HG02763 (cell line): ENCODE measurements at regions not wholly inside any gene's neighbourhood (a gene's known extent, or its start where the extent isn't known, plus 50 kb on each side); places are given as distances from the start of the nearest gene placed in this dataset.

Experiments used
- ATAC-seq: cut with Tn5 transposase; IDR thresholded peaks from one replicate; pipeline ENCODE4 v1.9.1; 2021; ENCODE audit warnings: mild to moderate bottlenecking, moderate library complexity; ENCODE audit not compliant: unreplicated experiment

GRCh38 chr17:79478841-79479240 is 132.0 kb downstream of the RBFOX3 start:
- ATAC-seq: no peak

- ATAC-seq: no peak
Observed at GRCh38 chr17:79478051-79478461, 132.8 kb downstream of the RBFOX3 start.

DNA sequence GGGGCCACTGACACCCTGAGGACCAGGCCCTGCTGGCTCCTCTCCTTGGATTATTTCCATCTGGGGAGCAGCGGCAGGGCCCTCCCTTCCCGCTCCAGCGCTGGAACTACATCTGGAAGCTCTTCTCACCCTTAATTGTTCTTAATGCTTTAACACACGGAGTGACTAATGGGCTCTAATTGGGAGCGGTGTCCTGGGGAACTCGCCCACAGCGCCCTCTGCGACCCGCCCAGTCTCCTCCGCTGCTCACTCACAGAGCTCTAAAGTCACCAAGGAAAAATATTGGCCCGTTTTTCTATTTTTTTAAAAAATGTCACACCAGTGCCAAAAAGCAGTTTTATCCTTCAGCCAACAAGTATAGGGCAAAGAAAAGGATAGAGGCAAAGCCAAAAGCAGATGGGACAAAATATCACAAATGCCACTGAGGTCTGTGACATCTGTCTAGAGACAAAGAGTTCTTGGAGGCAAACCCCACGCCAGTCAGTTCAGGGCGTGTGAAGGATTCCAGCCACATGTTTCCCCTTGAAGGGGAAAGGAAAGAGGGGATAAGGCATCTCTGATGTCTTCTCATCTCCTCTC is 134.7 kb downstream of the RBFOX3 start:
- no peak for ATAC-seq

DNA sequence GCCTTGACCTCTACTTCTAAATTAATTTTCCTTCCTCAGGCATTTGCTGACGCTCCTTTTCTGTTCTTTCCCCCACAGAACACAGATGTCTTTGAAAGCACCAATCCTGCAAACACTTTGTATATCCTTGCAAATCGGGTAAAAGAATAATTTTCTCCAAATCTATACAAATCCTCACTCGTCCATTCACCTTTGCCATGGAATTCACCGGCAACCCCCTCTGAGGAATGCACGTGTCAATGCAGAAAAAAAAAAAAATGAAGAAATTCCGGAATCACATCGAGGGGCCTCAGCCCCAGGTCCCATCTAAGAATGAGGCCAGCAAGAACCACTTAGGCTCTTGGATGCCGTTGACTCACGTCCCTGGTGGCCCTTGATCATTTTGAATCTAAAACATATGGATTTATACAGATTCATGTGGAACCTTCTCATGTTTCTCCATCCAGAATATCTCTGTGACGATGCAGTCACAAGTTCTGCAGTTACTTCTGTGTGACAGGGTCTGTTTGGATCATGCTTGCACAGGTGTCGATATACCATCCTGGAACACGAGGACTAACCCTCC is 136.9 kb downstream of the RBFOX3 start:
- ATAC-seq: no peak

- ATAC-seq: no peak
Observed at GRCh38 chr17:79473111-79473875, 137.6 kb downstream of the RBFOX3 start.

DNA sequence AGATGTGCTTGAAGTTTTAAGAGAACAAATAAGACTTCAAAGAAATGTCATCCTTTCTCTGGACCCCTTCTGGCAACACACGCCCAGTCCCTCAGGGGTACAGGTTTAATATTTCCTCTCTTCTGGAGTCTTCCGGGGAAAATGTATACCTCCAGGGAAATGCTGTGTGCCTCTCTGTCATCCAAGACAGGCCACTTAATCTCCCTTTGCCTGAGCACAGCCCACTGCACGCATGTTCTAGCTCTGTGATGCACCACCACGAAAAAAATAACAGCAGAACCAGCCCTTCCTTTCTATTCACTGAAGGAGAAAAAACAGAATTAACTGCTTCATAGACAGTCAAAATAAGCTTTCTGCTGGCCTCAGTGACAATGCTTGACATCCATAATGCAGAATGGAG is 140.1 kb downstream of the RBFOX3 start:
- no peak for ATAC-seq

- ATAC-seq: no peak
Observed at GRCh38 chr17:79469646-79470045, 141.2 kb downstream of the RBFOX3 start.

DNA sequence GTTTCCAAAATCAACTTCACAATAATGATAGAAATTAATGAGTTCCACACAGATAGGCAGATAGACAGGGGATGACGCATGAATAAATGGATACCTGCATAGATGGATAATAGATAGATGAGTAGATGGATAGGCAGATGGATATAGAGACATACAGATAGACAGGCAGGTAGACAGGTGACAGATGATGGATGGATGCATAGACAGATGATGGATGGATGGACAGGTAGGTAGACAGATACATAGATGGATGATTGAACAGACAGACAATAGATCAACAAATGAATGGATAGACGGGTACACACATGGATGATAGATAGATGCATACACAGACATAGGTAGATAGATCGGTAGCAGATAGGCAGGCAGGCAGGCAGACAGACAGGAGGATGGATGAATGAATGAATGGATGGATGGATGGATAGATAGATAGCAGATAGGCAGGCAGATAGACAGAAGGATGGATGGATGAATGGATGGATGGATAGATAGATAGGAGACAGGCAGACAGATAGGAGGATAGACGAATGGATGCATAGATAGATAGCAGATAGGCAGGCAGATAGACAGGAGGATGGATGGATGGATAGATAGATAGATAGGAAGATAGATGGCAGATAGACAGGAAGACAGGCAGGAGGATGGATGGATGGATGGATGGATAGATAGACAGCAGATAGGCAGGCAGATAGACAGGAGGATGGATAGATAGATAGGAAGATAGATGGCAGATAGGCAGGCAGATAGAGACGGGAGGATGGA is 142.5 kb downstream of the RBFOX3 start:
- ATAC-seq: no peak

DNA sequence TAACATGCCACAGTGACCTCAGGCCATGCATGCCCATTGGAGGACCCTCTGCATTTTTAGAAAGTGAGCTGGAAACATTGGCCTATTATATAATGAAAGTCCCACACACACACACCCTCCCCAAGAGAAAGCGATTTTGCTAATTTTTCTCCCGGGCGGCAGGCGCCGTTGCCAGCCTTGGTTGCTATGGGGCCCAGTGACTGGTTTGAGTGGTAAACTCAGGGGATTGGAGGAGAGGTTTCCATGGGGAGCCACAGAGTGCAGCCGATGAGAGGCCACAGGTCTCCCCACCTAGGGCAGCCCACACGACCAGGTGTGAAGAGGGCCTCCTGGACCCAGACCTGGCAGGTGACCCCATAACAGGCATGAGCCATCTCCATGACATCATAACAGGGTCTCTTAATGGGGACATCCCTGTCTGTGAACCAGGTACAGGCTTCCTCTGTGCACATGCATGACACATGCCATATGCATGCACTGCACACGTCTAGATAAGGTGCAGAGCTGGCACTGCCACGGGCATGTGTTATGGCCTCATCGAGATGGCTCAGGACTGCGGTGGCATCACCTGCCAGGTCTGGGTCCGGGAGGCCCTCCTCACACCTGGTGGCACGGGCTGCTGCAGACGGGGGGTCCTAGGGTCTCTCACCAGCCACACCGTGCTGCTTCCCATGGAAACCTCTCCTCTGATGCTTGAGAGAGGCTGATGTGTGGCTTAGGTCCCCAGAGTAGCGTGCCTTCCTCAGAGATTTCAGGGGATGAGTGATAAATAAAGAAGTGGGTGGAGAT is 144.1 kb downstream of the RBFOX3 start:
- no peak for ATAC-seq

DNA sequence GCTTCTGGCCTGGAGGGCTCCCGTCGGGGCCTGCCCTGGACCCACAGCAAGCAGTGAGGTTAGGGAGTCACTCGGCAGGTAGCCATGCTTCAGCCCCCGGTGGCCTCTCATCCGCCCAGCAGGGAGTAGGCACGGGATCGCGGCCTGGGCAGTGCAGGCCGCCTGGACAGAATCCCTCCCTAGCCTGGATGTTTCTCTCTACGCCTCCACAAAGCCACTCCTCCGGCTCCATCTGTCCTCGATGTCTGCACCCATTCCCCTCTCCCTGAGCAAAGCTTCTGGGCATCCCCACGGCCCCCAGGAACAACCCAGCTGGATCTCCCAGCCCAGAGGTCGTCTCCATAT is 145.2 kb downstream of the RBFOX3 start:
- no peak for ATAC-seq

DNA sequence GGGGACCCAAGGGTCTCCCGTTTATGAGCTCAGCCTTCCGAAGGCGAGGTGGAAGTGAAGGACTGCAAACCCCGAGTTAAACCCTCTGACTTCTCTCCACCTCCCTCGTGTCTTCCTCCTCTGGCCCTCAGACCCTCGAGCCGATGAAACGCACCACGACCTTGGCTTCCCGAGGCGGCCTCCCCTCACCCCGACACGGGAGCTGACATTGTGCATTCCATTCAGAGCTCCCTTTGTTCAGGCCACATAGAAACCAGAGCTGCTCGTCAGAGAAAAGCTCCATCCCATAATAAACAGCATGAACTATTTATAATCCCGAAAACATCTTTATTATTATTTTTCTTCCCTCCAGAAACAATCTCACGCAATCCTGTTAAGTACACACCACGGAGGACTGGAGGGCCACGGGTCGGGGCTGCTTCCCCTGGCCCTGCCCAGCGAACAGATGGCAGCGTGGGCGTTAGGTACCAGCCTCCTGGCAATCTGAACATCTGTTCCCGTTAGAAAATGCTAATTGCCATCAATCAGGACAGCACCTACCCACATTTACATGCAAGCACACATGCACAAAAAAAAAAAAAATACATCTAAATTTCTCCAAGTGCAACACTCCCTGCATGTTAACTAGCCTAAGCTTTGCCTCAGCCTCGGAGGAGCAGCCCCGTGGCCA is 145.7 kb downstream of the RBFOX3 start:
- ATAC-seq: no peak

DNA sequence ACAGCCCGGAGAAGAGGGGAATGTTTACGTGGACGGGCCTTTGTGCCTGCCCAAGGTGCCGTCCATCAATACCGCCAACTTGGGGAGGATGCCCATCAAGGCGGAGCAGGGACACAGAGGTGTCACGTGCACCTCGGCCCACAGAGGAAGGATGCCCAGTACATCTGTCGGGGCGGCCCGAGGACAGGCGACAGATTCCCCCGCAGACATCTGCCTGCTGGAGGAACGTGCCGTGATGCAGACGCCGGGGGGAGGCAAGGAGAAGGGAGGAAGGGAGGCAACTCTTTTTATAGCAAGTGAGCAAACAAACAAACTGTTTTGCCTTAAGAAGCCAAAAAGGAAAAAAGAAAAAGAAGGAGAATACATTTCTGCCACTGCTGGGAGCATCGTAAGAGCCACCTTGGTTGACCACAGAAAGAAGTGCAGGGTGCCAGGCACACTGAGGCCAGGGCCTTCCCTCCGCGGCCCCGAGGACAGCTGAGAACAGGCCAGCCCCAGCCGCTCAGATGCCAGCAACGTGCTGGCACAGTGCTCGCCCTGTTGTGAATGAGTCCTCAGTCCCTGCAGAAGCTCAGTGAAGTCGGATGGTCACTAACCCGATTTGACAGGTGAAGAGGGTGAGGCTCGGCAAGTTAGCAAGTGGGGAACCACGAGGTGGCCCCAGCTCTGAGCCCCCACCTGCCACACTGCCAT is 146.4 kb downstream of the RBFOX3 start:
- ATAC-seq: no peak

DNA sequence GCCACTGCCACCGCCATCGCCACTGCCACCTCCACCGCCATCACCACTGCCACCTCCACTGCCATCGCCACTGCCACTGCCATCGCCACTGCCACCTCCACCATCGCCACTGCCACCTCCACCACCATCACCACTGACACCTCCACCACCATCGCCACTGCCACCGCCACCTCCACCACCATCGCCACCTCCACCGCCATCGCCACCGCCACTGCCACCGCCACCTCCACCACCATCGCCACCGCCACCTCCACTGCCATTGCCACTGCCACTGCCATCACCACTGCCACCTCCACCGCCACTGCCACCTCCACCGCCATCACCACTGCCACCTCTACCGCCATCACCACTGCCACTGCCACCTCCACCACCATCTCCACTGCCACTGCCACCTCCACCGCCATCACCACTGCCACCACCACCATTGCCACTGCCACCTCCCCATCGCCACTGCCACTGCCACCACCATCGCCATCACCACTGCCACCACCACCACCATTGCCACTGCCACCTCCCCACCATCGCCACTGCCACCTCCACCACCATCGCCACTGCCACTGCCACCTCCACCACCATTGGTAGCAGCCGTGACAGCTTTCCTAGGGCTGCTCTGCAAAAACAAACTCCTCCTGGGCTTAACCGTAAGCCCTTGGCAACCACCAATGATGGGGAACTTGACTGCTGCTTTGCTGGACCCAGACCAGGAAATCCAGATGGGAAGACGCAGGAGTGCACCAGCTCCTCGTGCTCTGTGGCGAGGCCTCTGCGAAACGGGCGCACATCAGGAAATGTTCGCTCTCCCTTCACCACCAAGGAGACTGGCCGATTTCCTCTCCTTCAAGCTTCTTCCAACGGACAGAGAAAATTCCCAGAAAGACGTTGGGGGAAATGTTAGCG is 147.2 kb downstream of the RBFOX3 start:
- ATAC-seq: no peak

- no peak for ATAC-seq
Observed at GRCh38 chr17:79461041-79461440, 149.8 kb downstream of the RBFOX3 start.

GRCh38 chr17:79459846-79460245 is 151.0 kb downstream of the RBFOX3 start:
- no peak for ATAC-seq

DNA sequence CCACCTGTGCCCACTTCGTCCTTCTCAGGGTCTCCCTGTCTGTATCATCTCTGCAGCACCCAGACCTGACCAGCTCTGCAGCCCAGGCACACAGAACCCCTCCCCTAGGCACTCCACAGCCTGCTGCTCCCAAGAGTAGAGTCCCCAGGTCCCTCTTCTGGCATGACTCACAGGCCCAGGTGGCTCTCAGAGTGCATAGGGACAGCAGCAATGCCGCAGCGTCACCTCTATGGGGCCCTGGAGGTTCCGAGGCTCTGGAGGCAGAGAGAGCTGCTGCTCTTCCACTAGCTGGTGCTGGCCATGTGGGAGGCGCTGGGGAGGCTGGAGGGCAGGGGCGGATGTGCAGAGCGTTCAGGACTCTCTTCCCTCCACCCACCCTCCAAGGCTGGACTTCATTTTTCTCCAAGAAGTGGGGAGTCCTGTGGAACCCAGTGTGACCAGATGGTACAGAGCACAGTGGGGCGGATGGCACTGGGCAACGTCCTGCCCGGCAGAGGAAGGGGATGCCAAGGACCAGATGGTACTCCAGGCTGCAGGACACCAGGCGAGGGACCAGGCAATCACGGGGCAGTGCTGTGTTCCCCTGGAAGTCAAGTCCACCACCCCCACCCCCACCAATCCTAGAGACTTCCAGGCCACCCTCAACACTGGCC is 151.7 kb downstream of the RBFOX3 start:
- no peak for ATAC-seq

DNA sequence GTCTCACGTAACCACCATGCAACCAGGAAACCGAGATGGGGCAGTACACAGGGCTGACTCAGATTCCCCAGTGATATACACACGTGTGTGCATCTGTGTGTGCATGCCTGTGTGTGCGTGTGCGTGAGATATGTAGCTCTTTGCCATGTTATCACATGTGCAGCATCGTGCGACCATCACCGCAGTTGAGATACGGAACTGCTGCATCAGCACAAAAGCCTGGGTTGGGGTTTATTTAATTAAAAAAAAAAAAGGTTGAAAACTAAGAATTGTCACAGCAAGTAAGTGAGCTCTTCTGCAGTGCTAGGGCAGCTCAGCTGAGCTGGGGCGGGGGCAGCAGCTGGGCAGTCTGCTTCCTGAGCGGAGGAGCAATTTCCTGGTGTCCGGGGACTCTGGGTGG is 152.5 kb downstream of the RBFOX3 start:
- no peak for ATAC-seq

- ATAC-seq: no peak
Observed at GRCh38 chr17:79457889-79458288, 153.0 kb downstream of the RBFOX3 start.
